WTC11 (cell line): ENCODE measurements at regions not wholly inside any gene's neighbourhood (a gene's known extent, or its start where the extent isn't known, plus 50 kb on each side); places are given as distances from the start of the nearest gene placed in this dataset.

Experiments used
- ATAC-seq: fragments of 200-7000 bp; cut with Tn5 transposase; 2 replicates; pipeline ENCODE4 v1.10.0; 2021; ENCODE audit warnings: mild to moderate bottlenecking, moderate library complexity
- CTCF ChIA-PET: fragments of 300-600 bp; sonication (Branson Sonifier 250); formaldehyde crosslinking; loops from one replicate; lab custom pipeline; 2021; ENCODE audit warnings: antibody characterized with exemption; lab: Charles Lee
- POLR2A ChIA-PET: fragments of 350-600 bp; sonication (Branson Sonifier 250); formaldehyde crosslinking; loops from one replicate; lab custom pipeline; 2021; ENCODE audit warnings: antibody characterized with exemption; lab: Charles Lee
- DNase-seq: peaks from one replicate; pipeline ENCODE4 v3.0.0; 2021; ENCODE audit warnings: low spot score
- H3K27ac Mint-ChIP-seq: 2 replicates; pipeline ENCODE4 v1.8.0; 2021; ENCODE audit warnings: mixed read lengths
- H3K27me3 Mint-ChIP-seq: 2 replicates; pipeline ENCODE4 v1.8.0; 2021; ENCODE audit warnings: low read depth, mild to moderate bottlenecking, moderate library complexity, mixed read lengths
- H3K36me3 Mint-ChIP-seq: 2 replicates; pipeline ENCODE4 v1.8.0; 2021; ENCODE audit warnings: mixed read lengths
- H3K4me1 Mint-ChIP-seq: 2 replicates; pipeline ENCODE4 v1.8.0; 2022; ENCODE audit warnings: mixed read lengths
- H3K4me3 Mint-ChIP-seq: 2 replicates; pipeline ENCODE4 v1.8.0; 2021; ENCODE audit warnings: mild to moderate bottlenecking, moderate library complexity, mixed read lengths
- H3K9me3 Mint-ChIP-seq: 2 replicates; pipeline ENCODE4 v1.8.0; 2021; ENCODE audit warnings: mixed read lengths
- ATF1 ChIP-seq: sonication (generic); formaldehyde crosslinking; IDR thresholded peaks from 2 replicates; pipeline ENCODE4 v1.8.1; 2023; ENCODE audit warnings: mild to moderate bottlenecking, moderate library complexity, missing genetic modification reagents
- ATF2 ChIP-seq: sonication (generic); formaldehyde crosslinking; IDR thresholded peaks from 2 replicates; pipeline ENCODE4 v1.8.1; 2022; ENCODE audit warnings: low read depth, missing genetic modification reagents, borderline replicate concordance
- ATF6 ChIP-seq: sonication (generic); formaldehyde crosslinking; IDR thresholded peaks from 2 replicates; pipeline ENCODE4 v1.8.1; 2023; ENCODE audit warnings: mild to moderate bottlenecking, missing genetic modification reagents
- ELF4 ChIP-seq: sonication (generic); formaldehyde crosslinking; IDR thresholded peaks from 2 replicates; pipeline ENCODE4 v1.8.1; 2022; ENCODE audit warnings: low read depth, mild to moderate bottlenecking, moderate library complexity, missing genetic modification reagents
- ESRRA ChIP-seq: sonication (generic); formaldehyde crosslinking; IDR thresholded peaks from 2 replicates; pipeline ENCODE4 v1.8.1; 2022; ENCODE audit warnings: mild to moderate bottlenecking, missing genetic modification reagents, borderline replicate concordance
- FOXK1 ChIP-seq: sonication (generic); formaldehyde crosslinking; IDR thresholded peaks from 2 replicates; pipeline ENCODE4 v1.8.0; 2022; ENCODE audit warnings: mild to moderate bottlenecking, moderate library complexity, missing genetic modification reagents
- FOXP1 ChIP-seq: sonication (generic); formaldehyde crosslinking; IDR thresholded peaks from 2 replicates; pipeline ENCODE4 v1.8.0; 2022; ENCODE audit warnings: missing genetic modification reagents, mild to moderate bottlenecking, moderate library complexity, borderline replicate concordance
- MAX ChIP-seq: sonication (generic); formaldehyde crosslinking; IDR thresholded peaks from 2 replicates; pipeline ENCODE4 v1.8.0; 2022; ENCODE audit warnings: mild to moderate bottlenecking, missing genetic modification reagents
- NFATC4 ChIP-seq: fragments of 250-450 bp; sonication (Bioruptor Pico); IDR thresholded peaks from 2 replicates; pipeline ENCODE4 v1.9.0; 2021; ENCODE audit warnings: mild to moderate bottlenecking
- NFE2L1 ChIP-seq: sonication (generic); formaldehyde crosslinking; IDR thresholded peaks from 2 replicates; pipeline ENCODE4 v1.8.1; 2023; ENCODE audit warnings: missing genetic modification reagents
- NFYB ChIP-seq: sonication (generic); formaldehyde crosslinking; conservative IDR thresholded peaks from 2 replicates; pipeline ENCODE4 v1.8.0; 2022; ENCODE audit warnings: low read depth, missing genetic modification reagents
- TEAD1 ChIP-seq: sonication (generic); formaldehyde crosslinking; IDR thresholded peaks from 2 replicates; pipeline ENCODE4 v1.8.0; 2022; ENCODE audit warnings: mild to moderate bottlenecking, missing genetic modification reagents
- ZBTB21 ChIP-seq: sonication (generic); formaldehyde crosslinking; IDR thresholded peaks from 2 replicates; pipeline ENCODE4 v1.8.1; 2023; ENCODE audit warnings: mild to moderate bottlenecking, missing genetic modification reagents, borderline replicate concordance
- ZNF138 ChIP-seq: sonication (generic); formaldehyde crosslinking; conservative IDR thresholded peaks from 2 replicates; pipeline ENCODE4 v1.8.1; 2022; ENCODE audit warnings: mild to moderate bottlenecking, moderate library complexity, missing genetic modification reagents
- ZNF219 ChIP-seq: sonication (generic); formaldehyde crosslinking; IDR thresholded peaks from 2 replicates; pipeline ENCODE4 v1.8.0; 2023; ENCODE audit warnings: missing genetic modification reagents, mild to moderate bottlenecking, borderline replicate concordance
- ZNF263 ChIP-seq: sonication (generic); formaldehyde crosslinking; IDR thresholded peaks from 2 replicates; pipeline ENCODE4 v1.8.1; 2022; ENCODE audit warnings: low read depth, mild to moderate bottlenecking, moderate library complexity, missing genetic modification reagents
- ZNF396 ChIP-seq: fragments of 250-450 bp; sonication (Bioruptor Pico); IDR thresholded peaks from 2 replicates; pipeline ENCODE4 v1.8.0; 2021; ENCODE audit warnings: mild to moderate bottlenecking, moderate library complexity, borderline replicate concordance
- ZNF416 ChIP-seq: fragments of 250-450 bp; sonication (Bioruptor Pico); IDR thresholded peaks from 2 replicates; pipeline ENCODE4 v1.9.0; 2021; ENCODE audit warnings: mild to moderate bottlenecking, inconsistent platforms
- ZNF532 ChIP-seq: fragments of 250-450 bp; sonication (Bioruptor Pico); IDR thresholded peaks from 2 replicates; pipeline ENCODE4 v1.9.0; 2021; ENCODE audit warnings: mild to moderate bottlenecking, borderline replicate concordance
- TF ChIP-seq, protein P1 (sequence below): sonication (generic); formaldehyde crosslinking; IDR thresholded peaks from 2 replicates; pipeline ENCODE4 v1.8.1; 2023; ENCODE audit warnings: mild to moderate bottlenecking, missing genetic modification reagents, moderate library complexity

DNA sequence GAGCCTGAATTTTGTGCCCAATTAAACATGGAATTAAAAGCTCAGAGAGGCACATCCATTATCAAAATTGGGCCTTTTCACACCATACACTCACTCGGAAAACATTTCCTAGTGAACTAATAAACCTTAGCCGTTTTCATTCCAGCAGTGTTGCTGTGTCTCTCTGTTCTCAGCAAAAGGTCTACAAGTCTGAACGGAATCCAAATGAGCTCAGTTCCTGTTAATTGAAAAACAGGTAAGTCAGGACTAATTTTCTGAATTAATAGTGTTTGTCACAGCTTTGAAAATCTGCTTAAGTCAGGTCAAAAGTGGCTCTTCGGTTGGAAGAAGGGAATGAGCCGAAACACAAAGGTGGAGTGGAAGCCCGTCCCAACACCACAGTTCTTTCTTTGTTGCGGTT, 163.3 kb upstream of the RALGAPA2 start (continued):
- TF ChIP-seq ZNF416, result no peak
- TF ChIP-seq, all 79 proteins: peak for 0

GRCh38 chr20:20872428-20872827, 160.0 kb upstream of the RALGAPA2 start:
- ATAC-seq (no peak), DNase-seq (no peak)
- no peak overlapping the region for H3K4me3 Mint-ChIP-seq
- no peaks in the 10 kb centered on the region for H3K27me3 Mint-ChIP-seq
- TF ChIP-seq TEAD1 (CRISPR knock-in tag), result no peak
- no peak for TF ChIP-seq ZNF396 (CRISPR knock-in tag)
- no peak for TF ChIP-seq ZBTB21
- H3K36me3 Mint-ChIP-seq, result no peaks in the 10 kb centered on the region
- H3K27ac Mint-ChIP-seq, result no peak overlapping the region
- H3K9me3 Mint-ChIP-seq, result no peaks in the 10 kb centered on the region
- ChIA-PET POLR2A (no interaction called here), CTCF (no interaction called here)
- no peaks in the 10 kb centered on the region for H3K4me1 Mint-ChIP-seq

GRCh38 chr20:20869161-20869775, 156.8 kb upstream of the RALGAPA2 start:
- Mint-ChIP-seq H3K4me1 (no peaks in the 10 kb centered on the region; the same call in 1 of the 2 replicates), H3K9me3 (no peaks in the 10 kb centered on the region), H3K36me3 (no peaks in the 10 kb centered on the region), H3K27me3 (no peaks in the 10 kb centered on the region), H3K4me3 (no peak overlapping the region), H3K27ac (no peak overlapping the region)
- CTCF ChIA-PET, result interaction anchor here (0.6 to 1.4 kb wide), 2 partner anchors 10 to 231 kb away, joined by 4 to 7 read pairs; no protein-coding TSS in a partner anchor
- TF ChIP-seq FOXK1, result no peak
- TF ChIP-seq MAX (CRISPR knock-in tag), result no peak
- TF ChIP-seq, protein P1, sequence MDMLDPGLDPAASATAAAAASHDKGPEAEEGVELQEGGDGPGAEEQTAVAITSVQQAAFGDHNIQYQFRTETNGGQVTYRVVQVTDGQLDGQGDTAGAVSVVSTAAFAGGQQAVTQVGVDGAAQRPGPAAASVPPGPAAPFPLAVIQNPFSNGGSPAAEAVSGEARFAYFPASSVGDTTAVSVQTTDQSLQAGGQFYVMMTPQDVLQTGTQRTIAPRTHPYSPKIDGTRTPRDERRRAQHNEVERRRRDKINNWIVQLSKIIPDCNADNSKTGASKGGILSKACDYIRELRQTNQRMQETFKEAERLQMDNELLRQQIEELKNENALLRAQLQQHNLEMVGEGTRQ (CRISPR knock-in tag), result no peak
- TF ChIP-seq ZNF263 (CRISPR knock-in tag), result no peak
- no peak for TF ChIP-seq ELF4 (CRISPR knock-in tag)
- TF ChIP-seq NFATC4 (CRISPR knock-in tag), result no peak
- no peak for TF ChIP-seq NFYB (CRISPR knock-in tag)
- TF ChIP-seq ATF2 (CRISPR knock-in tag), result no peak
- TF ChIP-seq ZNF219, result no peak
- TF ChIP-seq ATF6, result no peak
- no peak for TF ChIP-seq TEAD1 (CRISPR knock-in tag)
- no peak for TF ChIP-seq NFE2L1 (CRISPR knock-in tag)
- TF ChIP-seq ATF1 (CRISPR knock-in tag), result no peak
- no peak for TF ChIP-seq ZNF138
- no peak for TF ChIP-seq FOXP1
- TF ChIP-seq ESRRA (CRISPR knock-in tag), result no peak
- no peak for TF ChIP-seq ZNF532
- DNase-seq (no peak), ATAC-seq (no peak)
- POLR2A ChIA-PET, result interaction anchor here (0.6 kb wide), 1 partner anchor 323 kb away, joined by 10 read pairs; no protein-coding TSS in a partner anchor
